ENCODE measurements at regions not wholly inside any gene's neighbourhood (a gene's known extent, or its start where the extent isn't known, plus 50 kb on each side); places are given as distances from the start of the nearest gene placed in this dataset.

GRCh38 chr2:56100791-56101312 is 82.9 kb upstream of the CCDC85A start:
- TF ChIP-seq CTCF (IDR thresholded peaks at IDR 0.05; ENCODE audit: unreplicated experiment), result no peak
- peaks cover 21% of the 10 kb centered on the region for H3K27me3 Mint-ChIP-seq (ENCODE audit: low read depth)
- H3K4me3 Mint-ChIP-seq, result no peak overlapping the region
- no peaks in the 10 kb centered on the region for H3K4me1 Mint-ChIP-seq
- DNase-seq (ENCODE audit: low spot score in 2 of 2, unreplicated experiment in 2 of 2), result no peak
- no peaks in the 10 kb centered on the region for H3K36me3 Mint-ChIP-seq
- peaks cover 4% of the 10 kb centered on the region for H3K9me3 Mint-ChIP-seq
- no peak overlapping the region for H3K27ac Mint-ChIP-seq

- Mint-ChIP-seq H3K36me3 (no peaks in the 10 kb centered on the region), H3K9me3 (peaks cover 4% of the 10 kb centered on the region), H3K27me3 (ENCODE audit: low read depth) (peaks cover 8% of the 10 kb centered on the region), H3K4me3 (no peak overlapping the region), H3K27ac (no peak overlapping the region), H3K4me1 (no peaks in the 10 kb centered on the region)
- DNase-seq (ENCODE audit: low spot score in 2 of 2, unreplicated experiment in 2 of 2), result no peak
- TF ChIP-seq CTCF (IDR thresholded peaks at IDR 0.05; ENCODE audit: unreplicated experiment), result no peak
Observed at GRCh38 chr2:56102098-56102497, 81.7 kb upstream of the CCDC85A start.

GRCh38 chr2:56102866-56103265 is 80.9 kb upstream of the CCDC85A start:
- no peak overlapping the region for H3K27ac Mint-ChIP-seq
- H3K4me3 Mint-ChIP-seq, result no peak overlapping the region
- peaks cover 6% of the 10 kb centered on the region for H3K27me3 Mint-ChIP-seq (ENCODE audit: low read depth)
- H3K4me1 Mint-ChIP-seq, result no peaks in the 10 kb centered on the region
- H3K9me3 Mint-ChIP-seq, result peaks cover 4% of the 10 kb centered on the region
- TF ChIP-seq CTCF (IDR thresholded peaks at IDR 0.05; ENCODE audit: unreplicated experiment), result no peak
- no peaks in the 10 kb centered on the region for H3K36me3 Mint-ChIP-seq
- no peak for DNase-seq (ENCODE audit: low spot score in 2 of 2, unreplicated experiment in 2 of 2)

- peaks cover 8% of the 10 kb centered on the region for H3K4me1 Mint-ChIP-seq
- TF ChIP-seq CTCF (IDR thresholded peaks at IDR 0.05; ENCODE audit: unreplicated experiment), result no peak
- no peak overlapping the region for H3K27ac Mint-ChIP-seq
- peaks cover 4% of the 10 kb centered on the region for H3K9me3 Mint-ChIP-seq
- H3K36me3 Mint-ChIP-seq, result no peaks in the 10 kb centered on the region
- no peak overlapping the region for H3K4me3 Mint-ChIP-seq
- H3K27me3 Mint-ChIP-seq (ENCODE audit: low read depth), result peaks cover 6% of the 10 kb centered on the region
- no peak for DNase-seq (ENCODE audit: low spot score in 2 of 2, unreplicated experiment in 2 of 2)
Observed at GRCh38 chr2:56104962-56105361, 78.8 kb upstream of the CCDC85A start.

GRCh38 chr2:56107502-56108220 is 76.1 kb upstream of the CCDC85A start:
- H3K4me3 Mint-ChIP-seq, result no peak overlapping the region
- no peaks in the 10 kb centered on the region for H3K36me3 Mint-ChIP-seq
- no peak for DNase-seq (ENCODE audit: low spot score in 2 of 2, unreplicated experiment in 2 of 2)
- H3K9me3 Mint-ChIP-seq, result peaks cover 4% of the 10 kb centered on the region
- TF ChIP-seq CTCF (IDR thresholded peaks at IDR 0.05; ENCODE audit: unreplicated experiment), result no peak
- H3K27me3 Mint-ChIP-seq (ENCODE audit: low read depth), result peaks cover 4% of the 10 kb centered on the region
- no peak overlapping the region for H3K27ac Mint-ChIP-seq
- peaks cover 10% of the 10 kb centered on the region for H3K4me1 Mint-ChIP-seq

Data from mesothelial cell of epicardium (in vitro differentiated cells).